ENCODE measurements at regions not wholly inside any gene's neighbourhood (a gene's known extent, or its start where the extent isn't known, plus 50 kb on each side); places are given as distances from the start of the nearest gene placed in this dataset.

GRCh38 chr14:87391066-87391465, 601.9 kb downstream of the GALC start:
- Mint-ChIP-seq H3K36me3 (ENCODE audit: low read depth) (no peaks in the 10 kb centered on the region), H3K4me3 (no peak overlapping the region), H3K9me3 (no peaks in the 10 kb centered on the region), H3K27ac (no peak overlapping the region), H3K4me1 (no peaks in the 10 kb centered on the region), H3K27me3 (ENCODE audit: insufficient read depth, low read depth, poor library complexity) (peaks cover 2% of the 10 kb centered on the region)
- H3K36me3 ChIP-seq (ENCODE audit: insufficient read depth) = no peaks in the 10 kb centered on the region
- no peaks in the 10 kb centered on the region for H3K4me1 ChIP-seq (ENCODE audit: insufficient read depth)
- no peak overlapping the region for H3K4me3 ChIP-seq
- TF ChIP-seq JUNB (IDR thresholded peaks at IDR 0.05; ENCODE audit: unreplicated experiment) = no peak
- no peak for TF ChIP-seq NANOG (IDR thresholded peaks at IDR 0.05; ENCODE audit: borderline replicate concordance)
- no peak for TF ChIP-seq ZNF462 (CRISPR knock-in tag; IDR thresholded peaks at IDR 0.05)
- TF ChIP-seq, protein P1, sequence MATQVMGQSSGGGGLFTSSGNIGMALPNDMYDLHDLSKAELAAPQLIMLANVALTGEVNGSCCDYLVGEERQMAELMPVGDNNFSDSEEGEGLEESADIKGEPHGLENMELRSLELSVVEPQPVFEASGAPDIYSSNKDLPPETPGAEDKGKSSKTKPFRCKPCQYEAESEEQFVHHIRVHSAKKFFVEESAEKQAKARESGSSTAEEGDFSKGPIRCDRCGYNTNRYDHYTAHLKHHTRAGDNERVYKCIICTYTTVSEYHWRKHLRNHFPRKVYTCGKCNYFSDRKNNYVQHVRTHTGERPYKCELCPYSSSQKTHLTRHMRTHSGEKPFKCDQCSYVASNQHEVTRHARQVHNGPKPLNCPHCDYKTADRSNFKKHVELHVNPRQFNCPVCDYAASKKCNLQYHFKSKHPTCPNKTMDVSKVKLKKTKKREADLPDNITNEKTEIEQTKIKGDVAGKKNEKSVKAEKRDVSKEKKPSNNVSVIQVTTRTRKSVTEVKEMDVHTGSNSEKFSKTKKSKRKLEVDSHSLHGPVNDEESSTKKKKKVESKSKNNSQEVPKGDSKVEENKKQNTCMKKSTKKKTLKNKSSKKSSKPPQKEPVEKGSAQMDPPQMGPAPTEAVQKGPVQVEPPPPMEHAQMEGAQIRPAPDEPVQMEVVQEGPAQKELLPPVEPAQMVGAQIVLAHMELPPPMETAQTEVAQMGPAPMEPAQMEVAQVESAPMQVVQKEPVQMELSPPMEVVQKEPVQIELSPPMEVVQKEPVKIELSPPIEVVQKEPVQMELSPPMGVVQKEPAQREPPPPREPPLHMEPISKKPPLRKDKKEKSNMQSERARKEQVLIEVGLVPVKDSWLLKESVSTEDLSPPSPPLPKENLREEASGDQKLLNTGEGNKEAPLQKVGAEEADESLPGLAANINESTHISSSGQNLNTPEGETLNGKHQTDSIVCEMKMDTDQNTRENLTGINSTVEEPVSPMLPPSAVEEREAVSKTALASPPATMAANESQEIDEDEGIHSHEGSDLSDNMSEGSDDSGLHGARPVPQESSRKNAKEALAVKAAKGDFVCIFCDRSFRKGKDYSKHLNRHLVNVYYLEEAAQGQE (IDR thresholded peaks at IDR 0.05; ENCODE audit: unreplicated experiment) = no peak
- no peak for TF ChIP-seq POLR2AphosphoS5 (IDR thresholded peaks at IDR 0.05; ENCODE audit: low read depth)
- no peak for TF ChIP-seq CREB1 (CRISPR knock-in tag; IDR thresholded peaks at IDR 0.05; ENCODE audit: low read depth)
- TF ChIP-seq ETS1 (IDR thresholded peaks at IDR 0.05) = no peak
- TF ChIP-seq, protein P2, sequence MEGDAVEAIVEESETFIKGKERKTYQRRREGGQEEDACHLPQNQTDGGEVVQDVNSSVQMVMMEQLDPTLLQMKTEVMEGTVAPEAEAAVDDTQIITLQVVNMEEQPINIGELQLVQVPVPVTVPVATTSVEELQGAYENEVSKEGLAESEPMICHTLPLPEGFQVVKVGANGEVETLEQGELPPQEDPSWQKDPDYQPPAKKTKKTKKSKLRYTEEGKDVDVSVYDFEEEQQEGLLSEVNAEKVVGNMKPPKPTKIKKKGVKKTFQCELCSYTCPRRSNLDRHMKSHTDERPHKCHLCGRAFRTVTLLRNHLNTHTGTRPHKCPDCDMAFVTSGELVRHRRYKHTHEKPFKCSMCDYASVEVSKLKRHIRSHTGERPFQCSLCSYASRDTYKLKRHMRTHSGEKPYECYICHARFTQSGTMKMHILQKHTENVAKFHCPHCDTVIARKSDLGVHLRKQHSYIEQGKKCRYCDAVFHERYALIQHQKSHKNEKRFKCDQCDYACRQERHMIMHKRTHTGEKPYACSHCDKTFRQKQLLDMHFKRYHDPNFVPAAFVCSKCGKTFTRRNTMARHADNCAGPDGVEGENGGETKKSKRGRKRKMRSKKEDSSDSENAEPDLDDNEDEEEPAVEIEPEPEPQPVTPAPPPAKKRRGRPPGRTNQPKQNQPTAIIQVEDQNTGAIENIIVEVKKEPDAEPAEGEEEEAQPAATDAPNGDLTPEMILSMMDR (conservative IDR thresholded peaks at IDR 0.05; ENCODE audit: low read depth in 2 of 2) = no peak
- no peak for TF ChIP-seq EZH2phosphoT487 (IDR thresholded peaks at IDR 0.05; ENCODE audit: unreplicated experiment)
- no peak for TF ChIP-seq ZNF331 (CRISPR knock-in tag; IDR thresholded peaks at IDR 0.05; ENCODE audit: low read depth)
- TF ChIP-seq ZNF114 (CRISPR knock-in tag; IDR thresholded peaks at IDR 0.05) = no peak
- no peak for TF ChIP-seq EZH2 (IDR thresholded peaks at IDR 0.05; ENCODE audit: low read depth, unreplicated experiment)
- TF ChIP-seq STAT1 (IDR thresholded peaks at IDR 0.05; ENCODE audit: unreplicated experiment) = no peak
- H3K27ac ChIP-seq (ENCODE audit: low read depth) = no peak overlapping the region
- H3K79me2 ChIP-seq (replicated peaks; ENCODE audit: insufficient read depth) = no peaks in the 10 kb centered on the region
- H3K4me2 ChIP-seq = no peak overlapping the region
- H4K20me1 ChIP-seq (replicated peaks; ENCODE audit: insufficient read depth) = no peaks in the 10 kb centered on the region
- no peaks in the 10 kb centered on the region for H3K27me3 ChIP-seq (ENCODE audit: insufficient read depth)
- 0 out of 2 replicates have a peak, but pooled peaks cover 8% of the 10 kb centered on the region for H3K9me2 ChIP-seq (ENCODE audit: insufficient read depth)
- H3F3A ChIP-seq (replicated peaks; ENCODE audit: low read depth) = no peaks in the 10 kb centered on the region
- ATAC-seq (no peak), DNase-seq (ENCODE audit: low spot score) (no peak)
- no peak overlapping the region for H2AFZ ChIP-seq

Data from GM23338 (cell line).